Hematopoietic multipotent progenitor cell treated with erythropoietin and hydrocortisone succinate and interleukin-3 and kit ligand, for 6 days (in vitro differentiated cells): ENCODE measurements at regions not wholly inside any gene's neighbourhood (a gene's known extent, or its start where the extent isn't known, plus 50 kb on each side); places are given as distances from the start of the nearest gene placed in this dataset.
"Not testable (repeated sequence)": the region's sequence is repeated elsewhere in the genome, so short reads cannot be mapped to it uniquely, and the experiment has no call there.

Experiments
- DNase-seq: peaks from one replicate; pipeline ENCODE4 v3.0.0-alpha.2; 2015

DNA sequence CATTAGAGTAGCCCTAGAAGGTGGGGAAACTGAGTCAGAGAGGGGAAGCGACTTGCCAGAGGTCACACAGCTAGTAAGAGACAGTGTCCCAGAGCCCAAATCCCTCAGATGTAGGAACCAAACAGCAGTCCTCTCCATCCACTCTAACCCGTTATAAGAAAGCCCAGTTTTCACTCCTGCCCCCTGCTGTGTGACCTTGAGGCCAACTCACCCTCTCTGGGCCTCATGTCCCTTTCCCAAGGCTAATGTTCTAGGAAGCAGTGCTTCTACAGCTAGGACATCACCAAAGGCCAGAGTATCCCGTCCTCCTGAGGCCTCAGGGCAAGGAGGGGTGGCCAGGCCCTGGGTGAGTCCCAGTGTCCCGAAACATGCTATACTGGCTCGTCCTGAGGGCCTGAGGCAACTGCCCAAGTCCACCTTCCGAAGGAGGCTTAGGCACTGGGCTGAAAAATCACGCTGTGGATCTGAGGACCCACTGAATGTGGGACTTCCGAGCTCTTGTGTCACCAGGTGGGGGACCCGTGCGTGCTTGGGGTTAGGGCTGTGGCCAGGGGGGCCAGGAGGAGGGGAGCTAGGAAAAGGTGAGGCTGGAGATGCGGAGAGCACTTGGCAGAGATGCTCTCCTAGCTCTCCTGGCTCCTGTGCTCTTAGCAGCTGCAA, 109.2 kb upstream of the SLC6A11 start:
- DNase-seq: no peak

DNA sequence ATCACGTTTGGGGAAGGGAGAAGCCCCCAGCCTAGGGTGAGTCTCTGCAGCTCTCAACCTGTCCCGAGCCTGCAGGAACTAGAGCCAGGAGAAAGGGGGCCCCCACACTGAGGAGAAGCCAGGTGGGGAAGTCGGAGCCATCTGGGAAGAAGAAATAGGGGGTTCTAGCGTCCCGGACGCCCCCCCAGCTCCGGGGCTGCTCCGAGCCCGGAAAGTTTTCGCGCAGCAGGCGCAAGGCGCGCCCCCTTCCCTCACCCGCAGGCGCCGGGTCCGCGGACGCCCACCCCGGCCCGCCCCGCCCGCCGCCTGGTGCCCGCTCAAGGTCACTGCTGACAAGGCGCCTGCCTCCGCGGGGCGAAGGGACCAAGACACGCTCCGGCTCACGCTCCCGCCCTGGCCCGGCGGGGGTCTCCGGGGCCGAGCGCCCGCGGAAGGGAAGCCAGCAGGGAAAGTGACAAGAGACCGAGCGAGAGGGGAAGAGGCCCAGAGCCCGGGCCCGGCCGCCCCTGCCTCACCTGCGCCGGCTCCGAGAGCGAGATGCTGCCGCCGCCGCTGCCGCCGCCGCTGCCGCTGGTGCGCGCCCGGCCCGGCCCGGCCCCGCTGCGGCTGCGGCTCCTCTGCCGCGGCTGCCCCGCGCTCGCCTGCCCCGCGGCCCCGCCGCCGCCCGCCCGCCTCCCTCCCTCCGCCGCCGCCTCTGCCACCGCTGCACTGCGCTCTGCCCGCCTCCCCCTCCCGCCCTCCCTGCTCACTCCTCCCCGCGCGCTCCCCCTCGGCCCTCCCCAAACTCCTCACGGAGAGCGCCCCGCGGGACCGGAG, 108.4 kb upstream of the SLC6A11 start:
- DNase-seq: no peak

DNA sequence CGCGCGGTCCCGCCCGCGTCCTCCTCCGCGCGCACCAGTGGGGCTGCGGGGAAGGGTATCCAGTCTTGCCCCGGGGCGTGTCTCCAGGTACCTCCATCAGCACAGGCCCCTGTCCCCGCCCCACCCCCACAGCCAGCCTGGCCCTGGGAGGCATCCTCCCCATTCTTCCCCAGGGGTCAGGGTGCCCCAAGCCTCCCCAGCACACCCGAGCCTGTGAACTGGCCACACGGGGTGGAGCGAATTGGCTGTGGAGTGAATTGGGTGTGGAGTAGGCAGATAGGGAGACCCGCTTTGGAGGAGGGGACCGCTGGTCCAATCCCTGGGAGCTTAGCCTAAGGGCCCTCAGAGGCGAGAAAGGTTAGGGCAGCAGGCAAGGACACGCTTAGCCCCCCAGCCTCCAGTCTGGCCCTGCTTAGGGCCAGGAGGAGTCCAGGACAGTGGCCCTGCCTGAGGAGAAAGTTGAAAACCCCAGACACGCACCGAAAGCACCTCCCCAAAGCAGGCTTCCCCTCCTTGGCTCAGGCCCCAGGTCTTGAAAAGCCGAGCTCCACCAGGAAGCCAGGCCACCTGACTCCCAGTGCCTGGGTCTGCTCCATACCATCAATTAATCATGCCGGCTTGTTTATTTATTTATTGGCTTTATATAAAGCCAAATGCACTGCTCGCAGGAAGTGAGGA, 107.7 kb upstream of the SLC6A11 start:
- DNase-seq: no peak

DNA sequence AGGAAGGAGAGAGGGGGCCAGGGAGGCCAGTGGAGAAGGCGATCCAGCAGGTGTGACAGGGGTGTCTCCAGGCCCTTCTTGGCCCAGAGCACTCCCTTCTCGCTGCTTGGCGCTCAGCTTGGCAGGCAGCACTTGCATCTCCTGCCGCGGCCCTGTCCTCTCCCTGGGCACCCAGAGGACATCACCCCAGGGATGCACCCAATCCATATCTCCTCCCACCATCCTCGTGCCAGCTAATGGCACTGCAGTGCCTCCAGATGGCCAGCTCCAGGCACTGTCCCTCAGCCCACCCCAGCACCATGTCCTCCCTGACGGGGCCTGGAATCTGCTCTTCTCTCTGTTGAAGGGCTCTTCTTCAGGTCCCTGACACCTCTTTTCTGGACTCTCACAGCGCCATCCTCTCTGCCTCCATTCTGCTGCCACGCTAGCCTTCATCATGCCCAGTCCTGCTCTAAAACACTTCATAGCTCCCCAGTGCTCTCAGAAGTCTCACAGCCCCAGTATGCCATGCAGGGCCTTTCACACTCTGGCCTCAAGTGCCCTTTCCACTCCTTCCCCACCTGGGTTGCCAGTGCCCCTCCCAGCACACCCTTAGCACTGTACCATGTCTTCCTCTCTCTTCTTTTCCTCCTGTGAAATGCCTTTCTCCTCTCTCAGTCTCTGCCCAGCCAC, 106.8 kb upstream of the SLC6A11 start:
- no peak for DNase-seq

DNA sequence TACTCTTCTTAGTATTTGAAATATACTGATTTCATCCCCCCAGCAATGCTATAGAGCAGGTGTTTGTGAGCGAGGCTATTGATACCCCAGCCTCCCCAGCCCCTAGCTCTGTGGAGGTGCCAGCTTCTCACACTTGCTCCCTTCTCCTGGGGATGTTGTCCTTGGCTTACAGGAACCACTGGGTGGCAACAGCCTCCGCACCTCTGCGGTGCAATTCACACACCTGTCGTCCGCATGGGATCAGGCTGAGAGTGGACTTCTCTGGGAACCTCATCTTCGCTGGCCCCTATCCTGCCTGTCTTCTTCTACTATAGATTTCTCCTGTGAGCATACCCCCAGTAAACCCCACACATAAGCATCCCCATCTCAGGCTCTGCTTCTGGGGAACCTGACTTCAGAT, 103.9 kb upstream of the SLC6A11 start:
- DNase-seq: no peak

DNA sequence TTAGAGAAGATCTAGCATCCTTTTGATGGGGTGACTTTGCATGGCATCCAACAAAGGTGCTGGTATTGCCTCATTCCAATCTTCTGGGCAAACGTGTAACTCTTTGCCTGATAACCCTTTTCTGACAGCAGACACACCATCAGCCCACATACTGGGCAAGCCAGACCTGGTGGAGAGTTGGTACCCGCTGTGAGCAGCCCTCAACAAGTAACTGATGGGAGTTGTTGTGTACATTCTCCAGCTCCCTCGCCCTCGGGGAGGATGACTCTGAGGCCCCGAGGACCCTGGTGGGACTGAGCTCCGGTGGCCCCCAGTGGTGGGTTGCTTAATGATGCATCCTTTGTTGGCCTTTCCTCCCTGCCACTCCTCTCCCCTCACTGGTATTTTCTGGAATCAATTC, 102.4 kb upstream of the SLC6A11 start:
- DNase-seq: no peak

DNA sequence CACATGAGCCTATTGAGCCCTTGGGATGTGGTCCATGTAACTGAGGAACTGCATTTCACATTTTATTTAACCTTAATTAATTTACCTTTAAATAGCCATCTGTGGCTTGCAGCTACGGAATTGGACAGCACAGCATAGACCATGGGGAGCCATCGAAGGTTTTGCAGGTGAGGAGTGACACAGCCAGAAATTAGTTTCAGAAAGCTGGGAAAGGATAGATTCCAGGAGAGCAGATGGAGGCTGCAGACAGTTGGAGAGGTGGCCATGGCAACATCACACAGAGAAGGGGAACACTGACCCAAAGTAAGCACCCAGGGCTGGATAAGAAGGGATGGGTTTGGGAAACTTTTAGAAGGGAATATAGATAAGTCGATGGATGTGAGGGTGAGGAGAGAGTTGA, 100.1 kb upstream of the SLC6A11 start:
- no peak for DNase-seq

DNA sequence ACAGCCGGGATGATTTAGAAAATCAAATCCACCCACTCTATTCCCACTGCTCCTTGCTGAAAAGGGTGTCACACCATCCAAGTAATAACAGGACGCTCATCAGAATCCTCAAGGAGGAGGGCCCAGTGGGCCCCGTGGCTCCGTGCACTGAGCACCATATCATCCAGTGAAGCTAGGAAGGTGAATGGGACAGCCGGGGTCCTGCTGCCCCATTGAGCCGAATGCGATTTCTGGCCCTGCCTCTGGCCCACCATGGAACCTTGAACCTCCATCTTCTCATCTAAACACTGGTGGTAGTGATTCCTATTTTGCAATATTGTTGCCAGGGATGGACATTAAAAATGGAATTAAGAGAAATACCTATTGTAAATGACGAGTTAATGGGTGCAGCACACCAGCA, 99.1 kb upstream of the SLC6A11 start:
- no peak for DNase-seq

DNA sequence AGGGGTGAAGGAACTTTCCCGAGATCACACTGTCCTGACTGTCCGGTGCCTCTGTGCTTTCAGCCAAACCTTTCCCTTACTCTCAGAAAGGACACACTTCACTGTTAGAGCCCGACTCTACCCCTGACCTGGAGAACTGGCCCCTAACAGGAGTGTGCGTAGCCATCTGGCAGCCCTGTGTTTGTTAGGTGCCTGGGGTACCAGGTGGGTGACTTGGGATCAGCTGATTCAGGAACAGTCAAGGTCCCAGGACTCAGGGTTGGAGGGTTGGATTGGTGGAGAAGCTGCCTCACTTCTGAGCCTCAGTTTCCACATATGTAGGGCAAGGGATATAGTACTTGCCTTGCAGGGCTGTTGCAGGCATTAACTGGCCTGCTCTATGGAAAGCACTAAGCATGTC, 98.3 kb upstream of the SLC6A11 start:
- no peak for DNase-seq

DNA sequence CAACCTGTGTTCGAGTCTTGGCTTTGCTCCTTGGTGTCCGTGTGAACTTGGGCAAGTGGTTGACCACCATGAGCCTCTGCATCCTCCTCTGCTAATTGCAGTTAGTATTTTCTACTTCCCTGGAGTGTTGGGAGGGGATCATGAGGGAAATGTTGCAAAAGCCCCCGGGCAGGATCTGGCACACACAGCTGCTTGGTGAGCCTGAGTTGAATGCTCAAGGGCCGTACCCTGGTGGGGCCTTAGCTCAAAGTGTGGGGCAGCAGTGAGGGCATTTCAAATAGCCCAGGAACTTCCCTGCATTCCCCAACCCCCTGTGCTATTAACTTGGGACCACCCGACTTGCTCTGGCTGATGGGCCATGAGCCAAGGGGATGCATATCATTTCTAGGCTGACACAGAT, 94.9 kb upstream of the SLC6A11 start:
- DNase-seq: no peak

DNA sequence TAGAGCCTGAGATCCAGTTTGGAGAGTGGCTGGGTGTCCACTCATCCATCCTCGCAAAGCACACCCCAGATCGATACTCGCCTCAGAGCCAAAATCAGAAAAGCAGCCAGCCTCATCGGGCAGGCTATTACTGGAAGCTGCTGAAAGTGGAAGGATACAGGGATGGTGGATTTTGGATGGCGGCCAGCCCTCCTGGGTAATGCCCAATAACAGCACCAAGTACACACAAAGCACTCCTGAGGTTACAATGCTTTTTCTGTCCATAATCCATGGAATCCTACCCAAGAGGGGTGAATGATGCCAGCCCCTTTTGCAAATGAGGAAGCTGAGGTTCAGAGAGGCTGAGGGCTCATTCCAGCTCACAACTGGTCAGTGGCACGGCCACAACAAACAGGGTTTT, 93.1 kb upstream of the SLC6A11 start:
- no peak for DNase-seq

DNA sequence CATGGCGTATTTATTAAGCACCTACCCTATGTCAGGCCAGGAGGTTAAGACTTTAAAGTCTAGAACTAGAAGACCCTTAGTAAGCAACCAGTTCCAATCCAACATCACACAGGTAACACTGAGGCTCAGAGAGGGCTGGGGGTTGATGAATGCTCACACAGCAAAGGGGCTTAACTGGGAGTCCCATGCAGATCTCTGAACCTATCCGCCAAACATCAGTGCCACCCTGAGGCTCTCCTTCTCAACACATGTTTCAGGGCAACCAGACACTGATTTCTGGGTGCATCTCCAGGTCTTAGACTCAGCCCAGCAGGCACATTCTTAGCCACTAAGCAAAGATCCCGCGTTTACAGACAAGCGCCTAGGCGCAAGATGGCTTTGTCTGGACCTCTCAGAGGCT, 92.0 kb upstream of the SLC6A11 start:
- DNase-seq: no peak

DNA sequence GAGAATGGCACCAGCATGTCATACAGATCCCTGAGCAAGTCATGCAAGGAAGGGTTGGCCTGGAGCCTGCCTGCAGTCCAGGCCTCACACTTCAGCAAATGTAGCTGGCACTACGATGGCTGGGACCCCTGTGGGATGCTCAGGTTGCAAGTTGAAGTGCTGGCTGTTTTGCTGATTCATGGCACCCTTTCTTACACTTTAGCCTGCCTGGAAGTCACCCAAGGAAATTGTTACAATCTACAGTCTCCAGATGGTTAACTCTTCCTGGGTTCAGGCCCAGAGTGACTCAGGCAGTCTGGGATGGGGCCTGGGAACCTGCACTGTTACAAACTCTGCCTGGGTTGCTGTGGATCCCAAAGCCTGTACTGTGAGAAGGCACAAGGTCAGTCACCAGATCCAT, 91.0 kb upstream of the SLC6A11 start:
- DNase-seq: no peak

DNA sequence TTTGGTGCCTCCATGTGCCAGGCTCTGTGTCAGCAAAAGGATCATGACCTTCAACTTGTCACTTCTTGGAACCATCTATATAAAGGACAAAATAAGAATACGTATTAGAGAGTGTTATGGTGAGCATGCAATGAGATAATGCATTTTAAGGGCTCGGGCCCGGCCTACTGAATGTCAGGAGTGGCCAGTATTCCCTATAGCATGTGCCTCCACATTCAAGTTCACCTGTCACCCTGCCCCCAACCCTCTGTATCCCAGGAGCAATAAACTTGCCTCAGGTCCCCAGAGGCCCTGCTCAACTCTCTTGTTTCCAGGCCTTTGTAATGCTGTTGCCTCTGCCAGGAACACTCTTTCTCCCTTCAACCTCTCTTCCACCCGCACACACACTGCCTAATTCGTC, 90.2 kb upstream of the SLC6A11 start:
- no peak for DNase-seq

DNA sequence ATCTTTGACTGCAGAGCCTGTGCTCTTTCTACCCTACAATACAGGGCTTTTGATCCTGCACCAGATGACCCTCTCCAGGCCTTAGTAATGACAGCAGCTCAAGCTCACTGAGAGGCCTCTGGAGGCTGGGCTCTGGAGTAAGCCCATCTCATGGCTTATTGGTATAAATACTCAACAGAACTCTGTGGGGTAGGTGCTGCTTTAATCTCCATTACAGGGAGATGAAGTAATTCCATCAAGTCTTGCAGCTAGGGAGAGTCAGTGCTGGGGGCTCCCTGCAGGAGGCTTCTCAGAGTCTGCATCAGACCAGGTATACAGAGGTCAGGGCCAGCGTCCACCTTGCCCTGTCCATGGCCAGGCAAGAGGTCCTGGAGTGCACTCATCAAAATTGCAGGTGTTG, 89.2 kb upstream of the SLC6A11 start:
- DNase-seq: no peak

DNA sequence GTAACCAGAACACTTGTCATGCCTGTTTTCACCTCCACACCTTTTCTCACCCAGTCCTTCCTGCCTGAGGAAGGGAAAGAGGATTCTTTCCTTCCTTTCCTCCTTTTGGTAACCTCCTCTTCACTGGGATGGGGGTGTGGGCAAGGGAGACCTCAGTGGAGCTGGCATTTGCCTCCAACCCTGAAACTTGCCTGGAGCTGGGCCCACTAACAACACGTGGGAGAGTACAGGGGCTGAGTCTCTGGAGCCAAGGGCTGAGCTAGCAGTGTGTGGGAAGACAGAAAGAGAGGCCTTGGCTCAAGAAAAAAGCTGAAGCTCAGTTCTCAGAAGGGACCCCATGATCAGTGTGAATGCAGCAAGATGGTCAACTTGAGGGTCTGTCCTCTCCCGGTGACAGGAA, 86.6 kb upstream of the SLC6A11 start:
- no peak for DNase-seq

DNA sequence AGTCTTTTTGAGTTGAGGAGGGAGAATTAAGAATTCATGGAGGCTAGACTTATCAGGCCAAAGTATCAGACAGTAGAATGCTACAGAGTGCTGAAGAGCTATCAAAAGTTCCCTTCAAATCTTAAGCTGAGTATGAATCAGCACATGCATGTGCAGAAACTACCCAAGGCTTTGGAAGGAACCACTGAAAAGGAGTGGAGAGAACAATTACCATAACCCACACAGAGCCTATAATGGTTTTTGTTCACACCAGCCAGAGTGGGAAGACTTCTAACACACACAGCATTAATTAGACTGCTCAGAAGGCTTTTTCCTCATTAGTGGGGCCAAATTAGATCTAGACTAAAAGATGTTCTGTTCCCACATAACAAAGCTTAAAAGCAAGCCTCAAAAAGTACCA, 83.7 kb upstream of the SLC6A11 start:
- DNase-seq: no peak

DNA sequence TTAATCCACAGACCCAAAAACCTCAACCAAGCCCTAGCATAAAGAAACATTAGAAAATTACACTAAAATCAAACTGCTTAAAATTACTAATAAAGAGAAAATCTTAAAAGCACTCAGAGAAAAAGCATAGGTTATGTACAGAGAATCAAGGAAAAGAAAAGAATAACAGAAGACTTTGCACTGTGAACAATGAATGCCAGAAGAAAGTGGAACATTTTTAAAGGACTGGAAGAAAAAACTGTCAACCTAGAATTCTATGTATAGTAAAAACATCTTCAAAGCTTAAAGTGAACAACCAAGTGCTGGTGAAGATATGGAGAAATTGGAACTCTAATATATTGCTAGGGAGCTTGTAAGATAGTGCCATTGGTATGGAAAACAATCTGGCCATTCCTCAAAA, 82.7 kb upstream of the SLC6A11 start:
- DNase-seq: no peak

DNA sequence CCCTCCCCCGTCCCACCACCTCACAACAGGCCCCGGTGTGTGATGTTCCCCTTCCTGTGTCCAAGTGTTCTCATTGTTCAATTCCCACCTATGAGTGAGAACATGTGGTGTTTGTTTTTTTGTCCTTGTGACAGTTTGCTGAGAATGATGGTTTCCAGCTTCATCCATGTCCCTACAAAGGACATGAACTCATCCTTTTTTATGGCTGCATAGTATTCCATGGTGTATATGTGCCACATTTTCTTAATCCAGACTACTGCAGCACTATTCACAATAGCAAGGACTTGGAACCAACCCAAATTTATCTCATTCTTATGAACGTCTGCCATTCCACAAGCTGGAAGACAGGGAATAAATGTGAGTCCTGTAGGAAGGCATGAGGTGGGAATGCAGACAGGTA, 79.6 kb upstream of the SLC6A11 start:
- DNase-seq: not testable (repeated sequence)

DNA sequence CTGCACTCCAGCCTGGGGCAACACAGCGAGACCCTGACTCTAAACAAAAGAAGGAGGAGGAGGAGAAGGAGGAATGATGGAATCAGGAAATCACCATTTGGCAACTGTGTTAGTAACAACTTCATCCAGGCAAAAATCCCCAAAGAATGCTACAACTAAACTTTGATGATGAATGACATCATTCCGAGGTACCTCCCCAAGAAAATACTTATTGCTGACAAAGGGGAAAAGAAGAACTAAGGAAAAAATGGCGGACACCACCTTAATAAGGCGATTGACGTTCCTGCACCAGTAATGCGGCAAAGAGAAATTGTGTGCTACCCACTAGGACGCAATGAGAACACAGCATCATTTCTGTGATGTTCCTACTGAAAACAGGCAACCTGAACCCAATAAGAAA, 78.2 kb upstream of the SLC6A11 start:
- DNase-seq: no peak

DNA sequence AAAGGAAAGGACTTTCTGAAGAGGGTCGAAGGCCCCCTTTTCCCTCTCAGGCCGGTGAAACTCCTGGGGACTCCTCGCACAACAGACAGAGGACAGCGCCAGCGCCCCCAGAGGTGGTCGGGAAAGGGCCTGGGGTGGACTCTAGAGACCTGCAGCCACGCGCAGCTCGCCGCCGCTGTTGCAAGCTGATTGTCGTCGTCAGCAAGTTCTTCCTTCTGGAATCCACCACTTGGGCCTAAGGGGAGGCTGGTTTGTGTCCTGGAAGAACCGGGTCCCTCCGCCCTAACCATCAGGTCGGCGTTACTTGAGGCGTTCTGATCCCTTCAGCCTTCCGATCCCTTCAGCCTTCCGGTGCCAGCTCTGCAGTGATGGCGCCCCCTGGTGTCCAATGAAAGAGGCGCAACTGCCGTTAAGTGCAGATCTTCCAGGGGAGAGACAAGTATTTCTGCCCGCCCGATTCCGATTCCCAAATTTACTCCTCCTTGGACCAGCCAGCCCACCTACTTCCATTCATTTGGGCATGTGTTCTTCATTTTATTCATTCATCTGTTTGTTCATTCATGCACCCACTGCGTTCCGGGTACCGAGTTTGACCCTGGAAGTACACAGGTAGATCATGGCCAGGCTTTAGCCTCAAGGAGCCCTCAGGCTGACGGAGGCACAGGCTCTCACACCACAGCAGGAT, 77.2 kb upstream of the SLC6A11 start:
- DNase-seq: peak; percentile 82

DNA sequence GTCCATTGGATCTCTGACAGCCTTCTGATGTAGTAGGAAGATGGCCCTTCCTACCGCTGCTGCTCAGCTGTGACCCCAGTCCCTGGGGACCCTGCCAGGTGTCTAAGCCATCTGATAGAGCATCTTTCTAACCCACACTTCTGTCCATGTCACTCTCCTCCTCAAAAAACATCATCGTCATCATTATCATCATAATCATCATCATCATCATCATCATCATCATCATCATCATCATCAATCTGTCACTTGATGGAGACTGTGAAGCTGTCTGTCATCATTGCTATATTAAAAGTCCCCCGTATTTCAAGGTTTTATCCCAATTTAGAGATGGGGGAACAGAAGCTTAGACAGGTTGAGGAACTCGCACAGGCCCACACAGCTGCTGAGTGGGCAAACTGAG, 75.1 kb upstream of the SLC6A11 start:
- no peak for DNase-seq
